ENCODE measurements at regions not wholly inside any gene's neighbourhood (a gene's known extent, or its start where the extent isn't known, plus 50 kb on each side); places are given as distances from the start of the nearest gene placed in this dataset.
A peak's percentile ranks its signal among the peaks of the same experiment; 100 is the strongest.
"Not testable (repeated sequence)": the region's sequence is repeated elsewhere in the genome, so short reads cannot be mapped to it uniquely, and the experiment has no call there.

DNA sequence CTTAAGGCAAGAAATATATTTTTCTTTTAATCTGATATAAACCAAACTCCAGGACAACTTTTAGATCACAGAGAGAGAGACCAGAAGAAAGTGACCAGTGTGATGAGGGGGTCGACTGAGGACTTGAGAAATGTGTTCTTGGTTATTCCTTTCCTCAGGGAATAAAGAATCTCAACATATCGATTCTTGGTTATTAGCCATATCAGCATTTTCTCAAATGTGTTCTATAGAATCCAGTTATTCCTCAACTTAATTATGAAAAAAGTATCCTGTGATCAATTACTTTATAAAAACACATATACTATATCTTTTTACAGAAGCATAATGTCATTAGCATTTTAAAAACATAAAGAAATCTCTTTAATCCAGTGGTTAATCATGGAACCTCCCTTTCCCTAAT, 222.1 kb upstream of the FAM3C start:
- DNase-seq: no peak

DNA sequence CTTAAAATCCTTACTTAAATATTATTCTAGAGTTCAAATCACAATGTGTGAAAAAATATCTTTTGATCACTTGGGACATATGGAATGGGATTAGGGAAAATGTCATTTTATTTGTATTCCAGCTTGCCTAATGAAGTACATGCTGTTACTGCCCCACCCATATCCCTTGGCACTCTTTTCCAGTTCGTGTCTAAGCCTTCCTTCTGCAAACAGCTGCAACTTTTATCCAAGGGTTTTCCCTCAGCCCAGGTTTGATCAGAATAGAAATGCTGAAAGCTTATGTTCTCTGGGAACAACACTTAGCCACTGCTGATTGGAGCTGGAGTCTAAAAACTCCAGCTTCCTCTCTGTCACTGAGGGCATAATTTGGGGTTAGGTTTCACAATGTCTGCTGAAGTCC, 214.1 kb upstream of the FAM3C start:
- no peak for DNase-seq

DNA sequence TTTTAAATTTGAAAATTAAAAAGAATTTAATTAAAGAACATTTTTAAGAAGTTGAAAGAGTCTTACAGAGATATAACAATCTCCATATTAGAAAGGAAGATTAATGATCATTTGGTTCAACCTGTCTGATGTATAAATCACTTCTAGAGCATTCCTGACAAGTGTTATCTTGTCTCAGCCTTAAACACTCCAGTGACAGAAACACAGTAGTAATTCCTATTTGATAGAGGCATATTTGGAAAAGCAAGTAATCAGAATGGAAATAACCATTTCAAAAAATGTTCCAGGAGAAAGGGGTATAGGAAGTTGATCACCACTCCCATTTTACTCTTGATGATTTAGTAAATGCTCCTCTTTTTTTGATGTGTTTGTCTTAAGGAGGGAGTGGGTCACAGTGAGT, 213.1 kb upstream of the FAM3C start:
- DNase-seq: no peak

DNA sequence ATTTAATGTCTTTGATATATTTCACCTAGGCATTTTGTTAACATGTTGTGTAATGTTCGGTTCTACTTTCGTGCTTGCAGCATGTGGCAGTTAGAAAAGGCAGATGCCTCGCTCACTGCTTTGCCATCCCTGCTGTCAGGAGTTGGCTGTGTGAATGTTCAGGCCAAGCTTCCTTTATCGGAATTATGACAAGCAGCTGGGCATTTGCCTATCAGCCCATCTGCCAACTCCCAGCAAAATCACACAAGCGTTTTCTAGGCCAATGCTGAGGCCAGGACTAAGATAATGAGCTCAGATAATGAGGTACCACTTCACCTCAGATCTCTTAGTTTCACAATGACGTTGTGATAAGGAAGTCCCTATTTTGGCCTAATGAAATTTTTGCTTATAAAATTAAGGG, 212.7 kb upstream of the FAM3C start:
- DNase-seq: no peak

DNA sequence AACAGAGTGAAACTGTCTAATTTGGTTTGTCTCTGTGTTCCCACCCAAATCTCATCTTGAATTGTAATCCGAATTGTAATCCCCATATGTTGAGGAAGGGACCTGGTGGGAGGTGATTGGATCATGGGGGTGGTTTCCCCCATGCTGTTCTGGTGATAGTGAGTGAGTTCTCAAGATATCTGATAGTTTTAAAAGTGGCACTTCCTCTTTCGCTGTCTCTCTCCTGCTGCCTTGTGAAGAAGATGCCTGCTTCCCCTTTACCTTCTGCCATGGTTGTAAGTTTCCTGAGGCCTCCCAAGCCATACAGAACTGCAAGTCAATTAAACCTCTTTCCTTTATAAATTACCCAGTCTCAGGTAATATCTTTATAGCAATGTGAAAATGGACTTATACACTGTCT, 212.1 kb upstream of the FAM3C start:
- DNase-seq: not testable (repeated sequence)

DNA sequence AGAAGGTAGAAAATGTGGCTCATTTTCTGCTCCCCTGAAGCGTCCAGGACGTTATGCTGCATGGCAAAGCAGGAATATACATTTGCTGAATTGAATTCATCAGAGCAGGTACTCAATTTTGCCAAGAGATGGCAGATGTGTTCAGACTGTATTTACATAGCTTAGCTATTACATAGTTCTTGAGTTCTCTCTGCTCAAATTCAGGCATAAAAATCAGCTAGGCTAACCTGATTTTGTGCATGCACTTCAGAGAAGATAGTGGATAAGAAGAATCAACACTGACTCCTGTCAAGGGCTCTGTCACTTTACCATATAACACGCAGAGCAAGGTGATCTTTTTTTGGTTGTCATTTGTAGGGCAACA, 209.2 kb upstream of the FAM3C start:
- no peak for DNase-seq

DNA sequence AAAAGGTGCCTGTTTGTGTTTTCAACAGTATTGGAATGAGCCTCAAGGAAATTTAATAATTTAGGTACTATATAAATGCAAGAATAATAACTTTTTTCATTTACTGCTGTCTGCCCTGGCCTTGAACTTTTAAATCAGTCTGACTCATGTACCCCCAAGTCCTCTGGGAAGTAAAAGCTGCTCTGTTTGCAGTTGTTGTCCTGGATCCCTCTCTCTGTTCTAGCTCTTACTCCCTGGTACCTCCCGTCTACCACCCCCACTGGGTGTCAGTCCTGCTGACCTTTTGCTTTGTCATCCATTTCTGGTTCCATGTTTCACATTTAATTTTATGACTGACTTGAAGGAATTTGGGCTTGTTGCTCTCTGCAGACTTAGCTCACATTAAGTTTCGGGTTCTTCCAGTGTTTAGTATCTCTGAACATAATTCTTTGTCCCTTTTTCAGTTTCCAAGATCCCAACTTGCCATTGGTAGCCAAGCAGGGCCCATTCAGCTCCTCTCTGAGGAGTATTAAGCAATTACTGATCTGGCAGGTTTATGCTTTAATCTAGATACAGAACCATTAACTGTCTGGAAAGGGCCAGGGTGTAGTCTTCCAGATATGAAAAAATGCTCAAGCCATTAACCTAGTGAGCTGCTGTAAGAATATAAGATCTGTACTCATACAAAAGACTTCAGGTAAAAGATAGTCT, 208.7 kb upstream of the FAM3C start:
- peak; percentile 46 for DNase-seq

DNA sequence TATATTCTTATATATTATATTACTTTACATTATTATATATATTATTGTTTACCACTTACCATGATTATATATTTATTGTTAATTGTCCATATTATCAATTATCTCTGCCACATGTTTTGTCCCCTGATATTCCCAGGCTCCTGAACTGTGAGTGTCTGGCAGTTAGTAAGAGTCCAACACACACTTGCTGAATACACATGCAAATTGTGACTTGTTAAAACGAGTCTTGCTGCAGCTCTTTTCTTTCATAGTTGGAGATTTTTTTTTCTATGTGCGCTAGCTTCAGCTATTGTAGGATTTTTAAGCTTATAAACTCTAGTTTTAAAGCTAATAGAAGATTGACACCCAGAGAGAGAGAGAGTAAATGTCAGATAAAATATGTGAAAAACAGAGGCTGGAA, 207.8 kb upstream of the FAM3C start:
- no peak for DNase-seq

DNA sequence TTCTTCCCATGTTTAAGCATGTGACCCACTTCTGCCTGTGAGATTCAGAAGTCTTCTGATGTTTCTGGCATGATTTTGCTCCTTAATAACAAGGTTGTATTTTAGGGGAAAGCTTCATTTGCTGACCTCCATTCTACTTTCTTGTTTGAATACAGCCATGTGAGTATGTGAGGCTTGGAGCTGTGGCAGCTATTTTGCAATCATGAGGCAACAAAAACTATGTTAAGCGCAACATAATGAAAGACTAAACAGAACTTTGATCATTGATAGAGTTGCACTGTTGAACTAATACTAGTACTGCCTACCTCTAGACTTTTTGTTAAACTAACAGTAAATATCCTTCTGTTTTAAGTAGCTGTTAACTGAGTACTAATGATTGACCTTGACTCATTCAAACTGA, 203.8 kb upstream of the FAM3C start:
- no peak for DNase-seq

DNA sequence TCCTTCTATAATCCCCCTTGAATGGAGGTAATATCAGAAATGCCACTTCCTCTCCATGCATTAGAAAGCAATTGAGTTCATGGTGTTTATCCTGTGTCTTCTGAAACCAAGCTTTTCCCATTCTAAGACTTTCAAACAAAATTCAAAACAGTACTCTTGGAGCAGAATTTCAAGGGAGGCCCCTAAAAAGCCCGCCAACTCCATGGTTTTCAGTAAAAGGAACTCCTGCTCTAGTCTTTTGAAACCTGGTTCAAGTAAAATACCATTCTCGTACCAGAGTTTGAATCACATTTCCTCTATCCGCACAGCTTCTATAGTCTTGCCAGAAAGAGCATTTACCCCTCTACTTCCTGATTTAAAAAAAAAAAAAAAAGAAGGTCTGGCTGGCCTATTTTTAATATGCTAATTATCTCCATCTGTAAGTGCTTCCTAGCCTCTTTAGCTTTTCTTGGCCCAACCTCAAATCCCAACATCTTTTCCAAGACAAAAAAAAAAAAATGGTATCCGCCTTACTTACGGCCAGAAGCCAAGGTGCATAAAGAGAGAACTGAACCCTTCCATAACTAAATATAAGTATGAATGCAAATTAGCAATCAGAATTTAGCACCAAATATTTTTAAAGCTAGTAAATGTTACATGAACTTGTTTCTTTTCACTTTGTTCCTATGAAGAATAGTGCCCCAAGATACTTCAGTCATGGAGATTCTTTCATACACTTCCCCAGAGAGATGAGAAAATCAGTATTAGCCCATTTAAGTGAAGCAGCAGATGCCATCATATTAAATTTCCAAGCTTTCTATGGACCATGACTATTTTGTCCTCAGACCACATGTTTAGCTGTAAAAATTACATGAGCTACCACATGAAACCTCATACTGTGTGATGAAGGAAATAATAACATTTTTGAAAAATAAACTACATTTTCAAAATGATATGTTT, 199.9 kb upstream of the FAM3C start:
- DNase-seq: peak; percentile 8

DNA sequence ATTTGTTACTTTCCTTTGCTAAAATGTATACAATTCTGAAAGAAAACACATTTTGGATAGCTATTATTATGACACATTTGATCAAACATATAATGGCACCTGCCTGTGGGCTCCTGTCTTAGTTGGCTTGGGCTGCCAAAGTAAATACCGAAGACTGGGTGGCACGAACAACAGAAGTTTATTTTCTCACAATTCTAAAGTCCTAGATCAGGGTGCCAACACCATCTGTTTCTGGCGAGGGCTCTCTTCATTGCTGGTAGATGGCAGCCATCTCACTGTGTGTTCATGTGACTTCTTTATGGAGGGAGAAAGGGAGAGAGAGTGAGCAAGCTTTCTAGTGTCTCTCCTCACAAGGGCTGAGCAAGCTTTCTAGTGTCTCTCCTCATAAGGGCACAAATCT, 195.8 kb upstream of the FAM3C start:
- DNase-seq: no peak

DNA sequence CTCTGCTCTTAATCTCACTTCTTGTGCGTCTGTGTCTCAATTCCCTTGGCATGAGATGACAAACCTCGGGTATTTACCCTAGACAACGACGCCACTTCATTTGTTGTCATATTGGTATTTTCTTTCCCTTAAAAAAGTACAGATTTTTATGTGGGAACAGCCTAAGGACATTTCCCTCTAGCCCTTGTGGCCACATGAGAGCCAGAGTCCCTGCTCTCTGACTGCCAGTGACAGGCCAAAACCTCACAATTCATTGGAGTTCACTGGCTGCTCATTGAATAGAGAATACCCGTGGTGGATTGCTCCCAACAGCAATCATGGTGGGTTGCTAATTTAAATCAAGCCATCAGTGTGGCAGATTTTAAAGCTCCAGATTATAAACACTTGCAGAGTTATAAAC, 191.3 kb upstream of the FAM3C start:
- no peak for DNase-seq

DNA sequence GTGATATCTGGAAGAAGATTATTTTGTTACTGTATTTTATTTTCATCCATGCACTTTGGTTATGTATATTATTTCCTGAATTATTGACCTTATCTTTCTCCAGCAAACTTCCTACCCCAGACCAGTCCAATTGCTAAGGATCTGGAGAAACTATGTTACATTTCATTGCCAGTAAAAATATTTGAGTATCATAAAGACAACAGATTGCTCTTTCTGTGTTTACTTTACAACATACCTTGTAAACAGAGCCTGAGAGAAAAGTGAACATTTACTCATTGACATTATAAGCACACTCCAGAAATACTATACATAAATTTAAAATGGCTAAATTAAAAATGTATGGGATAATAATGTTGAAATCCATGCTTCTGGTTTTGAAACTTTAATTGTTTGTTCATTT, 186.2 kb upstream of the FAM3C start:
- DNase-seq: no peak

DNA sequence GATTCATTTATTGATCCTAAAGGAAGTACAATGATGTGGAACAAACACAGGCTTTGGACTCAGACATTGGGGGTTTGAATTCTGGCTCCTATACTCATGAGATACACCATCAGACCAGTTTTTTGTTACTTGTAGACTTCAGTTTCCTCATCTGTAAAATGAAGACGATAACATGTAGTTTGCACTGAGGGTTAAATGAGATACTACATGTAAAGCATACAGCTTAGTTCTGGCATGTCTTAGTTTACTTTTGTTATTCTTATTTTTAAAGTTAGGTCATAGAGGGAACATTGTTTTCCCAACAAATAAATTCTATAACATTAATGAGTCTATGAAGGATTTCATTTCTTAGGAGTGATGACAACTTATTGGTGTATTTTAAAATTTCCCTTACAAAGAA, 183.5 kb upstream of the FAM3C start:
- DNase-seq: no peak

DNA sequence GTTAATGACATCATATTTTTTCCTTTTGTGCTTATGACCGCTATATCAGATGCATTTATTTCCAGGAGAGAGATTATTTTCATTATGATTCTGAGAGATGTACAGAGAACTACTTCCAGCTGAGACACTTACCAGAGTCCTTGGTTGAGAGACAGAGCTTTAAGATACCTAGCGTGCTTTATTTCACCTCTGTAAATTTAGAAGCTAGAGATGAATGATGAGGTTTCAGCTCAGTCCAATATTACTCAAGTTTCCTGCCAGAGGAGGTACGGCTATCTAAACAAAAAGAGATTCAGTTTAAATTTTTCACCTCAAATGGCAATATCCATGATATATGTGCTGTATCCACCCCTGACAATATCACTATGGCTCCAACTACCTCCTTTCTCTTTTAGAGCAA, 182.6 kb upstream of the FAM3C start:
- no peak for DNase-seq

DNA sequence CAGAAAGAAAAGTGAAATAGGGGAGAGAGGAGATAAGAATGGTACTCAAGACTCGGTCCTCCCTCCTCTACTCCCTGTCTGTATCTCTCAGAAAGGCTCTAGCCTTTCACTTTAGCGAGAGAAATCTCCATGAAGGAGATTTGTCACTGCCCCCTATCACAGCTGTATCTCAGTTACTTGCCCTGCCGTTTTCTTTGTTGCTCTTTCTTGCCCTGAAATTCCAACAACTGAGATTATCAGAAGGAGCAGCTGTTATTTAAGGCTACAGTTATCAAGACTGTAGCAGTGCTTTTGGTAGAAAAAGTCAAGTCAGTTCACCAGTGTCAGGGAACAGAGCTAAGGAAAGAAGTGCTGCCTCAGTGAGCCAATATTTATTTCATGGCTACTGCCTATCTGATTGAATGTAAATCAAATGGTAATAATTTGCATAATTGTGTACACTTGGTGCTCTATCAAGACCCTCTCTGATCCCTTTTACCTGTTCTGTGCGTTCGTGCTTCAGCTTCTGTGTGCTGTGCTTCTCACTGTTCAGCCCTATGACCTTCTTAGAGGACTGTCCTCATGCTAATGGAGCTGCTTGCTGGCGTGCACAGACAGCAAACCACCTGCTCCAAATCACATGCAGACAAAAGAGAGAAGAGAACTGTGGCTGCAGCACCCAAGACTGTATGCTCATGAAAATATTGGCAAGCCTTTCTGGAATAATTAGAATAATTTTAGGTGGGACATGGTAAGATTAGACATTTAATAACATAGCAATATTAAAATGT, 180.2 kb upstream of the FAM3C start:
- no peak for DNase-seq

DNA sequence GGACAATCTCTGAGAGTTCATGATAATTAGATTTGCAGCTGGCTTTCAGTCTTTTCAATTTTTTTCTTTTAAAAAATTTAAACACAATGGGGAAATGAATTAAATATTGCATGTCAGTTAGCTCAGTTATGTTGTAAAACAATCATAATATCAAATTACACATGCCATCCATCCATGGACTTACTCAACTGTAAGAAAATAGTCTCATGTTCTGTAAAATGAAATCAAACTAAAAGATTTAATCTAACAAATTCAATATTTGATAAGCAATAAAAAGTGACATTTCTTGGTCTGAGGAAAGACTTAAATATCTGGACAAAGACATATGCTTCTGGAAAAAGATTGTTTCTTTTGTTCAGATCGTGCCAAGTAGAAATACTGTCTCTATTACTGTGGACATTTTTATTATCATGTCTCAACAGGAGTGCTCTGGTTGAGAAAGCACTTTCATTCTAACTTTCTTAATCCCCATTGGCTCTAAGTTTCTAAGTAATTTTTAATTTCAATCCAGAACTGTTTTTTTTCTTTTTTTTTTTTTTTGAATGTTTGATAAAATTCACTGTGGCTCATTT, 179.2 kb upstream of the FAM3C start:
- DNase-seq: no peak

DNA sequence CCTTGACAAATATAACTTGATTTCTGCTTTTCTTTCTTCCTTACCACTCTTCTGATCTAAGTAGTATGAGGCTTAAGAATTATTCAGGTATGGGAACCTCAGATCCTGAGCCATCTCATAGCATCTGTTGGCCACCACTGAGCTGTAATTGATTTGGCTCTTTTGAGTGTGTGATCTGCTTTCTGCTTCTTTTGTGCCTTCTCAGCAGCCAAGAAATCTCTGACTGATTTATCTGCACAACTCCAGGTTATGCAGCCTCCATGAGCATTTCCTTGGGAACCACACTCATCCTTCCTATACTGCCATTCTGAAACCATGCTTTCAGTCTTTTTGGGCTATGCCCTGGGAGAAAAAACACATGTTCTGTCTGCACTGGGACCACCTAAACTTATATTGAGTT, 178.0 kb upstream of the FAM3C start:
- DNase-seq: no peak

DNA sequence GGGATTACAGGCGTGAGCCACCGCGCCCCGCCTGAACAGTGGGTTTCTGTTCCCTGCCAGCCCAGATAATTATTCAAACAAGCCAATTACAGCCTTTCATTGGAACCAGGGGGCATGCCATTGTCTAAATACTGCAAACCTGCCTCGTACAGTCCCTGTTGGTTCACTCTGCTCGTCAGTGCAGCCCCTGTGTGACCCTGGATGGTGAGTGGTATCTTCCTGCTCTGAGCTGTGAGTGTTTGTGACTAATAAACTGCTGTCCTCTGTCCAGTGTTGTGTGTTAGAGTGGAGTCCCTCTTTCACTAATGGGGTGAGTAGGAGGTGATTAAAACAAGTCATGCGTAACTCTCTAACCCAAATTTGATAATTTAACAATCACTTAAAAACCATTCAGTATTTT, 176.5 kb upstream of the FAM3C start:
- DNase-seq: no peak

DNA sequence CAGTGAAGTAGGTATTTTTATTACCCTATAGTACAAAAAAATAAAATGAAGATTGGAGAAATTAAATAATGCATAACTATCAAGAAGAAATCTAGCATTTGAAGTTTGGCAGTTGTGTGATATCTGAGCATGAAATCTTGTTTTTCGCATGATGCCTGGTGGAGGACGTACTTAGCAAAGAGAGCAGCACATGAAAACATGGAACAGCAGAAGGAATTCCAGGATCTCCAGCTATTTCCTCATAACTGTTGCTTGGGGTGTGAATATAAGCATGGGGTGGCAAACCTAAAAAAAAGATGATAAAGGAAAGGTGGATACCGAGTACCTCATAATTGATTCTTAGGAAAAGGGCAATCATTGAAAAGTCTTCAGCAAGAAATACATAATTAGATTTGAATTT, 174.3 kb upstream of the FAM3C start:
- peak; percentile 33 for DNase-seq

DNA sequence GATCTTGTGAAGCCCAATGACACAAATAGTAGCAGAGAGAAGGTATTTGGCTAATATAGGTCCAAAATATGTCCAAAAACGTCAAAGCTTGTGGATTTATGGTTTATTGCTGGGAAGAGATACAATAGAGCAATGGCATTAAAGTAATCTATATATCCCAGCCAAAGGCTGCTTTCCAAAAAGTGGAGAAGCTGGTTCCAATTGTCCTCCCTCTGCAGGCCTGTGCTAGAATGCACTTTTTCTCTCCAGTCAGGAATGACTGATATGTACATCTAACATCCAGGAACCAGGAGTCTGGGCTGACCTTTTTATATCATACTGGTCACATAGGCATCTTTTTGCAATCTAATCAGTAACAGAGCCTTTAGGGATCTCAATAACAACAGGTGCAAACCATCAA, 167.1 kb upstream of the FAM3C start:
- DNase-seq: peak; percentile 27

DNA sequence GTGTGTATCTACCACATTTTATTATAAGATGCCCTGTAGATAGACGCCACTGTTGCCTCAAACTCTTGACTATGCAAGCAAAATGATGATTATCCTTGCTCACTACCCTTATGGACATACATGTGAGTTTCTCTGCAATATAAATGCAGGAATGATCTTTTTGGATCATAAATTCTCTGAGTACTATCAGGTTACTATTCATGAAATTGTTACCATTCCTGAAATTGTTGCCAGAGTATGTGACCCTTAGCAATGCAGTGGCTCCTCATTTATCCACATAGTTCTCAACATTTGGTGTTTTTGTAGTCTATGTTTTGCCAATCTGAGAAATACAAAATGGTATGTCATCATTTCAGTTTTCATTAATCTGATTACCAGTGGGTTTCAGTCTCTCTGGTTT, 166.2 kb upstream of the FAM3C start:
- peak; percentile 84 for DNase-seq

DNA sequence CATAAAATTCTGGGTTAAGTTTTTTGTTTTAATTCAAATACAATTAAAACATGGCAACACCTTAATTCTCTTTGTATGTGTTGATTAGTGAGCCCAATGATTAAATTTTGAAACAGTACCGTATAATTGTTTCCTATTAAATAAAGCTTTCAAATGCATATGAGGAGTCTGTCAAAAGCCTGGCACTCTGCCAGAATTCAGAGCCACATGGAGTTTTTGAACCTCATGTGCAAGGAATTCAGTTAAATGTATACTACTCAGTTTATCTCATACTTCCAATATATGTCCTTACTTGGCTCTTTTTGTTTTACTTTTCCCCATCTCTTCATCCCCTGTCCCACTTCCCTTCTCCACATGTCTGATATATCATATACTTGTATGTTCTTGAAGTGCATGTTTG, 165.6 kb upstream of the FAM3C start:
- peak; percentile 50 for DNase-seq

Measured in fibroblast of skin of back (primary cell).